Breast epithelium (tissue), 4 donors: ENCODE measurements at regions not wholly inside any gene's neighbourhood (a gene's known extent, or its start where the extent isn't known, plus 50 kb on each side); places are given as distances from the start of the nearest gene placed in this dataset.

Experiments
- DNase-seq, 2 donors: peaks; one replicate each; pipeline ENCODE4 v3.0.0-alpha.2; 2019; ENCODE audit warnings: low spot score in 2 of 2
- H3K27ac ChIP-seq, 2 donors: fragments of 200-600 bp; sonication (generic) in 1 of 2; one replicate each; pipeline ENCODE4 v1.5.1; 2016 to 2019; ENCODE audit warnings: mild to moderate bottlenecking in 1 of 2
- H3K27me3 ChIP-seq, 2 donors: fragments of 200-600 bp; sonication (generic) in 1 of 2; one replicate each; pipeline versions ENCODE4 v1.5.1 to v1.6.0; 2017 to 2019; ENCODE audit warnings: control low read depth in 1 of 2, mild to moderate bottlenecking in 1 of 2
- H3K36me3 ChIP-seq: fragments of 200-600 bp; one replicate; pipeline ENCODE4 v1.5.1; 2019
- H3K4me1 ChIP-seq, 2 donors: fragments of 200-600 bp; sonication (generic); one replicate each; pipeline ENCODE4 v1.5.1; 2016 to 2019; ENCODE audit warnings: control low read depth in 1 of 2
- H3K4me3 ChIP-seq, 3 donors: fragments of 200-600 bp; sonication (generic); 1 replicate in 2 of 3; 2 replicates in 1 of 3; pipeline ENCODE4 v1.5.1; 2016 to 2019; ENCODE audit warnings: mild to moderate bottlenecking in 3 of 3, moderate library complexity in 2 of 3
- H3K9me3 ChIP-seq, 2 donors: fragments of 200-600 bp; sonication (generic) in 1 of 2; one replicate each; pipeline ENCODE4 v1.5.1; 2016 to 2019; ENCODE audit warnings: control low read depth in 1 of 2
- CTCF ChIP-seq, 3 donors: fragments of 450-650 bp; IDR thresholded peaks; one replicate each; pipeline ENCODE4 v1.5.1; 2016 to 2017; ENCODE audit warnings: antibody characterized with exemption in 3 of 3, mild to moderate bottlenecking in 3 of 3, moderate library complexity in 3 of 3
- POLR2A ChIP-seq: fragments of 450-650 bp; IDR thresholded peaks from one replicate; pipeline ENCODE4 v1.6.1; 2016; ENCODE audit warnings: antibody characterized with exemption, mild to moderate bottlenecking, moderate library complexity
- POLR2AphosphoS5 ChIP-seq, 3 donors: sonication (generic); formaldehyde crosslinking; IDR thresholded peaks; one replicate each; pipeline ENCODE4 v1.6.1; 2017; ENCODE audit warnings: antibody characterized with exemption in 3 of 3
- intact Hi-C: fragments of 100-400 bp; cut with DNase I; formaldehyde crosslinking; loops from one replicate; pipeline ENCODE4 v1.15.1; 2023; ENCODE audit warnings: low total_unique reads

DNA sequence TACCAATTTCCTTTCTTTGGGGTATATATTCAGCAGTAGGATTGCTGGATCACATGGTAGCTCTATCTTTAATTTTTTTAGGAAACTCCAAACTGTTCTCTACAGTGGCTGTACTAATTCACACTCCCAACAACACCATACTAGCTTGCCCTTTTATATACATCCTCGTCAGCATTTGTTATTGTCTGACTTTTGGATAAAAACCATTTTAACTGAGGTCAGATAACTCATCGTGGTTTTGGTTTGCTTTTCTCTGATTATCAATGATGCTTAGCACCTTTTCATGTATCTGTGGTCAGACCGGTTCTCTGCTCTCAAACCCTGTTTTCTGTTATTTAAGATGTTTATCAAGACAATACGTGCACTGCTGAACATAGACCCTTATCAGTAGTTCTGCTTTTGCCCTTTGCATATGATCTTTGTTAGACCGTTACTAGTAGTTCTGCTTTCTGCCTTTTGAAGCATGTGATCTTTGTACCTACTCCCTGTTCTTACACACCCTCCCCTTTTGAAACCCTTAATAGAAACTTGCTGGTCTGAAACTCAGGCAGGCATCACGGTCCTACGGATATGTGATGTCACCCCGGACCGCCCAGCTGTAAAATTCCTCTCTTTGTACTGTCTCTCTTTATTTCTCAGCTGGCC is 474.3 kb downstream of the RSL24D1 start:
- peaks cover 0 to 36% of the 10 kb centered on the region in 2 donors for H3K9me3 ChIP-seq
- intact Hi-C loops = no loop called here
- no peak for DNase-seq
- no peaks in the 10 kb centered on the region for H3K36me3 ChIP-seq
- no peak overlapping the region for H3K4me3 ChIP-seq
- TF ChIP-seq POLR2AphosphoS5 (IDR thresholded peaks at IDR 0.05) = no peak
- no peak for TF ChIP-seq CTCF (IDR thresholded peaks at IDR 0.05)
- no peak for TF ChIP-seq POLR2A
- H3K4me1 ChIP-seq = no peaks in the 10 kb centered on the region
- H3K27me3 ChIP-seq = no peaks in the 10 kb centered on the region
- no peak overlapping the region for H3K27ac ChIP-seq

- no peak for TF ChIP-seq POLR2A
- no peak for TF ChIP-seq CTCF (IDR thresholded peaks at IDR 0.05)
- no peak for TF ChIP-seq POLR2AphosphoS5 (IDR thresholded peaks at IDR 0.05)
- Histone ChIP-seq H3K27me3 (no peaks in the 10 kb centered on the region), H3K4me1 (no peaks in the 10 kb centered on the region), H3K4me3 (no peak overlapping the region), H3K36me3 (no peaks in the 10 kb centered on the region), H3K9me3 (peaks cover 0 to 27% of the 10 kb centered on the region in 2 donors), H3K27ac (no peak overlapping the region)
- intact Hi-C loops = no loop called here
- no peak for DNase-seq
Measured at GRCh38 chr15:54719325-54719724, 477.4 kb downstream of the RSL24D1 start.

DNA sequence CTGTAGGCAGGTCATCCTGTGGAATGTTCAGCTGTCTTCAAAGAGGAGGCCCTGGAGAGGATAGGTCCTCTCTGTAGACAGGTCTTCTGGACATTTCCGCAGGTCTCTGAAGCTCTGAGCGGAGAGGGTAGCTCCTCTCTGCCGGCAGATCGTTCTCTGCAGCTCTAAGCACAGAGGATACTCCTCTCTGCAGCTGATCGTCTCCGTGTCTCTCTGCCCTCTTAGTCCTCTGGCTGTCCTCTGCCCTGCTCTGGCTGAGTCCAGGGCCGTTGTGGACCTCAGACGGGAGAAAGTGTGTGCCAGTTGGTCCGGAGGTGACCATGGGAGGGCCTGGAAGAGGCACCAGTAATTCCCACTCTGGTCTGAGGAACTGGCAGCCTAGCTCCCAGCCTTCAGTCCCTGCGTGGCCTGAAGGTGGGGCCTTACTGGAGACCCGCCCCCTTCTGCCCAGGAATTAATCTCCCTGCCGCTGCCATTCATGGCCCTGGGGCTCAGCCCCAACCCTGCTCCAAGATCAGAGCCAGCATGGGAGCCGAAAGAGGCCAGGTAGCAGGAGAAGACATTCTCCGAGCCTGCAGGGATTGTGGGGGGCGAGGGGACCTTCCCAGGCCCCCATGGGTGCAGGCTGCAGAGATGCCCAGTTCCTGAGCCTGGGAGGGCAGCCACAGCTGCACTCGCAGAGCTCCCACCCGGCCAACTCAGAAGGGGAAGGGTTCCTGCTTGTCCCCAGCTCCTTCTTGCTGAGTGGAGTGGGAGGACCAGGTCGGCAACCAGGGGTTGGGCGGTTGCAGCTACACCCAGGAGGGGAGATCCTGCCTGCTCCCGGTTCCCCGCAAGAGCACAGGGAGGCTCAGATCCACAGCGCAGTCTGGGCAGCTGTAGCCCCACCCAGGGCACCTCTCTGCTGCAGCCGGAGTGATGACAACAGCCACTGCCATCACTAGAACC is 488.7 kb downstream of the RSL24D1 start:
- no peak overlapping the region for H3K27ac ChIP-seq
- no peaks in the 10 kb centered on the region for H3K4me1 ChIP-seq
- H3K4me3 ChIP-seq = no peak overlapping the region
- intact Hi-C loops = no loop called here
- no peaks in the 10 kb centered on the region for H3K36me3 ChIP-seq
- H3K27me3 ChIP-seq = no peaks in the 10 kb centered on the region
- TF ChIP-seq POLR2A (no peak), POLR2AphosphoS5 (IDR thresholded peaks at IDR 0.05) (no peak), CTCF (IDR thresholded peaks at IDR 0.05) (no peak)
- DNase-seq = no peak
- no peaks in the 10 kb centered on the region for H3K9me3 ChIP-seq

DNA sequence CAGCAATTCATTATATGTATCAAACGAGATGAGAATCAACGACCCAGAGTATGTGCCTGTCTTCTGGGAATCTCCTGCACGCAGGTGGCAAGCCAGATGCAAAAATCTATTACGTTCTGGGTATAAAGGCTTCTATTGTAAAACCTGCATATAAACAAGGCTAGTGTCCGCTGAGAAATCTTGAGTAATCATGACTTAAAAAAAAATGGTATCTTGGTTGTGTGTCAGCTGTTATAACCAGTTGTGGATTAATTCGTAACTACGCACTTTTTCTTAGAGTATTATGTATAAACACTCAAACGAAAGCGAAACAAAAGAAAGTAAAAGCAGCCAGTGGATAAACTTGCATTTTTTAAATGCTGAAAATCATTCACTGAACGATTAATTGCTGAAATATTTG is 509.1 kb downstream of the RSL24D1 start:
- H3K9me3 ChIP-seq = no peaks in the 10 kb centered on the region
- no peak overlapping the region for H3K27ac ChIP-seq
- H3K4me1 ChIP-seq = no peaks in the 10 kb centered on the region
- no peak overlapping the region for H3K4me3 ChIP-seq
- TF ChIP-seq POLR2AphosphoS5 (IDR thresholded peaks at IDR 0.05) (no peak), CTCF (IDR thresholded peaks at IDR 0.05) (no peak), POLR2A (no peak)
- no peaks in the 10 kb centered on the region for H3K27me3 ChIP-seq
- H3K36me3 ChIP-seq = peaks cover 7% of the 10 kb centered on the region
- intact Hi-C loops = no loop called here
- DNase-seq = no peak
